KG1 (cell line): ENCODE measurements at regions not wholly inside any gene's neighbourhood (a gene's known extent, or its start where the extent isn't known, plus 50 kb on each side); places are given as distances from the start of the nearest gene placed in this dataset.

Experiments used
- DNase-seq: peaks from one replicate; lab custom pipeline; 2025; lab: John Stamatoyannopoulos, UW

DNA sequence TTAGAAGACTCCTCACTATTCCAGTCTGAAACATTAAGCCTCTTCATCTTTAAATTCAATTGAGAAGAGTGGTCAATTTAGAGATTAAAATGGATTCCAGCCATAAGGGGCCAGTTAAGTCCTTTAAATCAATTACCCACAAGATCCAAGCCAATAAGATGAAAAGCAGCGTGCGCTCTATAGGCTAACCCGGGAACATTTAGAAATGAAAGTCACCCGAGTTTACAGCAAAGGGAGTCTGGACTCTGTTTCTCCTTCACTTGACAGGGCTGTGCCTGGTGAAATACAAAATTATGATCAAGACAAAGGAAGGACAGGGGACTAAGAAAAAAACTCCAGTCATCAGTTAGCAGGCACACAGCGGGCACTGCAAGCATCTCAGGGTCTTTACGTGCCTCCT is 393.7 kb downstream of the QKI start:
- no peak for DNase-seq

DNA sequence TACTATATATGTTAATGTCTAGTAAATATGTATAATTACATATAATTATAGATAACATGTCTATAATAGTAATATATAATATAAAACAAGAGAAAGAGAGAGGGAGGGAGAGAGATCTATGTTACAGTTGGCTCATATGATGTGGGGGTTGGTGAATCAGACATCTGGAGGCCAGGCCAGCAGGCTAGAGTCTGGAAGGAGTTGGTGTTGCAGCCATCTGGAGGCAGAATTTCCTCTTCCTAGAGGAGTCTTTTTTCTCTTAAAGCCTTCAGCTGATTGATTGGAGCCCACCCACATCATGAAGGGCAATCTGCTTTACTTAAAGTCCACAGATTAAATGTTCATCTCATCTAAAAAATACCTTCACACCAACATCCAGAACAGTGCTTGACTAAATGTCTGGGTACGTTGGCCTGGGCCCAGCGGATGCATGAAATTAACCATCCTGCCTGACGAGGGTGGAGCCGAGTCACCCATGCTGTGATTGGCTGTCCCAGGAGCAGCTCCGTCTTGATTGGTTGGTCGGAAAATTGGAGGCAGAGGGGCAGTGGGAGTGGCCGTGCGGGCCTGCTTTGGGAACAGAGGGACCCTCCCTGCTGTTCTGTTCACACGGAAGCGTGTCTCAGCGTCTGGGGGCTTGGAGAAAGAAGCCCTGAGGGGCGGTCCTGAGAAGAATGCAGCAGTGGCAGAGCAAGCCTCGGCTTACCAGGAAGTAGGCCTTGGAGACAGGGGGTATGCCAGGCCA is 392.4 kb downstream of the QKI start:
- no peak for DNase-seq

DNA sequence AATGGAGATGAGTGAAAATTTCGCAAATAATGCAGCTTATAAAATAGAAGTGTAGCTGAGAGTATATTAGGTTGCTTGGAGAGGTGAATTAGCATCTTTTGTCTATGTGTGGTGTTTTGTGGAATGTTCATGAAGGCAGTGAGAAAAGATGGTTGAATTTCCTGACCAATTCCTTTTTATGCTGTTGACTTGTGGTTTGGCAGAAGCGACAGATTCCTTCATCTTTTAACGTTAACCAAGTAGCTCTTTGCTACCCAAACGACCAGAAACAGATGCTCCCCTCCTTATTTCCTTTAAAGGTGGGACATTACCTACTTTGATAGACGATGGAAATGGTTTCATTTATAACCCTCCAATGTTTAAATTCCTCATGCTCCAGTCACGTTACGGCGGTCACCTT is 390.5 kb downstream of the QKI start:
- DNase-seq, result no peak

DNA sequence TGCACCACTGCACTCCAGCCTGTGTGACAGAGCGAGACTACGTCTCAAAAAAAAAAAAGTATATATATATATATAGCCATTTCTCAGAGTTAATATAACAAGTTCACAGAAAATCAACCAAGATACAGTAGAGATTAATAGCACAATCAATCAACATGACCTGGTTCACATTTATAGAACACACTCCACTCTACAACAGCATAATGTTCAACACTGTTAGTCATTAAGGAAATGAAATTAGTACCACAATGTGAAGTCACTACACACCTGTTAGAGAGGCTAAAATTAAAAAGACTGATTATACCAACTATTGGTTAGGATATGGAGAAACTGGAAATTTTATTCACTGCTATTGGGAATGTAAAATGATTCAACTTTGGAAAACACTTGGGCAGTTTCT is 387.7 kb downstream of the QKI start:
- DNase-seq, result no peak

DNA sequence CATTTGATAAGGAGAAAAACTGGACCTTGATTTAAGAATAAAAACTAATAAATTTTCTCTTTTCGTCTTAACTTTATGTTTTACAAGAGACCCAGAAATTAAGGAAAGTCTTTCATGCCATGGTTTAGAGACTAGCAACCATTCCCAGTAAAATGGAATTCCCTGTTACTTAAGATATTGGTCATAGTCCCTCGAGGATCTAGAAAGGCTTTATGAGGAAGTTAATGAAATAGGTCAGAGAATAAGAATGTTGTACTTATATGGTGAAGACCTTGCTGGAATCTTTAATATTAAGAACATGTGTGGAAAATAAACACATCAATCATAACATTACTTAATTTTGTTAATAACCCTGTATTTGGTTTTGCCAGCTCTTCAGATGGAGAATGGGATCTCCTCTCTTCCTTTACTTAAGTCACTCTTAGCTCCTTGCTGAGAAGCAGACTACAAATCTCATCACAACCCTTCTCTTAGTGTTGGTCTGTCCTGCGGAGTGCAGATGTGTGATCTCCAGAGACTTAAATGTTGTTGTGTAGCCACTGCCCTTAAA is 382.9 kb downstream of the QKI start:
- DNase-seq, result no peak

DNA sequence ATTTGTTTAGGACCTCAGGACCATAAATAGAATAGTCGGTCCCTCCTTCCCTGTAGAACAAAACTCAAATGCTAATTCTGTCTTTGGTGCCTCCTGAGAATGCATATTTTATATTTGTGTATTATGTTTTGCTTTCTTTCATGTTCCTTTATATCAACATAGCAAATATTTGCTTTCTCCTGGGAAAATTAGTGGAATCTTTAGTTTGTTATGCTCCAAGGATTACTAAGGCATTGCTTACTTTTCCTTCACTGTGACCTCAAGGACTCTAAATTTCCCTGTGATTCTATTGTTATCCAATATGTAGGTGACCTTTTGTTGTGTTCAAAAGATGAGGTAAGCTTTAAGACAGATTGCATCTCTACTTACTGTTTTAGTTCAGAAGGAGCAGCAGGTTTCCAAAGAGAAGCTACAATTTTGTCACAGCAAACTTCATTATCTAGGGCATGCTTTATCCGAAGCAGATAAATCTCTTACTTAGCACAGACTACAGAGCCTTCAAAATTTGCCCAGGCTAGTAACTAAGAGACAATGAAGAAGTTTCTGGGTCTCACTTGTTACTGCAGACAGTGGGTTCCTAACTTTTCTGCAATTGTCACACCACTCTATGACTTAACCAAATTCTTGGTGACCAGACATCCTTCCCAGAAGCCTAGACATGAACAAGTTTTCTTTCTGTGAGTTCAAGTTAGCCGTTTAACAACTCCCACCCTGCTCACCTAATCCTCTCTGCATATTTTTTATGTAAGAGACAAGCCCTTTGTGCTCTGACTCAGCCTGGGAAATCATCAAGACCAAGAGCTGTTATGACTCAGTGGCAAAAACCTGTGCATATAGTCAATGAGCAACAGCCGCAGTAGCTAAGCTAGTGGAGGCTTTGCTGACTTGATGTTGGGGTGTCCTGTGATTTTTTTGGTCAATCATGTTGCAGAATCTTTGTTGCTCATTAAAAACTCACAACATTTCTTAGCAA is 378.8 kb downstream of the QKI start:
- no peak for DNase-seq

DNA sequence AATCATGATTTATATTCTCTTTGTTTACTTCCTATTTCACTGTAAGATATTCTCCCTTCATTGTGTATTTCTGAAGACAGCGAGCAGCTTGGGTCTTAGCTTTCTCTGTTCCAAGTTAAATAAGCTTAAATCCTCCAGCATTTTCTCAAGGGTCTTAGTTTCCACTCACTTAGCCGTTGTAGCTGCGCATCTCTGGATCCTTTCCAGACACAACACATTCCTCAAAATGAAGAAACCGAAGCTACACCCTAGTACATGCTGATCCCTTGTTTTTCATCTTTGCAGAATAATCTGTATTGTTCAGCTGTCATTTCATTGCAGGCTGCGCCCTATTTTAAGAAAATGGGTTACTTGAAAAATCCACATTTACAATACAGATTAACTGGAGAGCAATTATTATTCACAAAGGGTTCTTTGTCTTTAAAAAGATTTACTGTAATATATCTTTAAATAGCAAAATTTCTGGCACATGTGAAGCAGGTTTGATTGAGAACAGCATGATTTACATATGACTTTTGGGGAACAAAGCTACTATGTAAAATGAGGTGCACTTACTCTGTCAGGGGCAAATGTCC is 375.8 kb downstream of the QKI start:
- DNase-seq, result no peak

DNA sequence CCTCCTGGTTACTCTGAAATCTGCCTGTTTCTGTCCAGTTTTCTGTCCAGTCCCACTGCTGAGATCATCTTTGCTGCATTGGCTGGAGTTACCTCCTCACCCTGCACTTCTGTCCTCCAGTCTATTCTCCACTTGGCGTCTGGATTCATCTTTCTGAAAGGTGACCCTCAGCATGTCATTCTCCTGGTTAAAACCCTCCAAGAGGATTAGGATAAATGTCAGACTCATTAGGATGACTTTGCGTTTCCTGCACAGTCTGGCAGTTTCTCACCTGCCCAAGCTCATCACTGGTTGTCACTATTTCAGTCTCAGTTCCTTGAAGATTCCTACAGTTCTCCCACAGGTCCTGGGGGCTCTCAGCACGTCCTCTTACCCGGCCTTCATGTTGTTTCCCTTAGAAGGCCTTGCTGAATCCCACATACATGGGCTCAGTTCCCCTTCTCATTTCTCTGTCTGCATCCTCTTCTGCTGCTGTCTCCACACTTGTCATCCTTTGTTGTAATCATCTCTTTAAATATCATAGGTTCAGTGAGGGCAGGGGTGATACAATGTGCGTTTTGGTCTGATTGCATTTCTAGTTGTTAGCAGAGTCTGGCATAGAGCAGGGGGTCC is 374.8 kb downstream of the QKI start:
- no peak for DNase-seq

DNA sequence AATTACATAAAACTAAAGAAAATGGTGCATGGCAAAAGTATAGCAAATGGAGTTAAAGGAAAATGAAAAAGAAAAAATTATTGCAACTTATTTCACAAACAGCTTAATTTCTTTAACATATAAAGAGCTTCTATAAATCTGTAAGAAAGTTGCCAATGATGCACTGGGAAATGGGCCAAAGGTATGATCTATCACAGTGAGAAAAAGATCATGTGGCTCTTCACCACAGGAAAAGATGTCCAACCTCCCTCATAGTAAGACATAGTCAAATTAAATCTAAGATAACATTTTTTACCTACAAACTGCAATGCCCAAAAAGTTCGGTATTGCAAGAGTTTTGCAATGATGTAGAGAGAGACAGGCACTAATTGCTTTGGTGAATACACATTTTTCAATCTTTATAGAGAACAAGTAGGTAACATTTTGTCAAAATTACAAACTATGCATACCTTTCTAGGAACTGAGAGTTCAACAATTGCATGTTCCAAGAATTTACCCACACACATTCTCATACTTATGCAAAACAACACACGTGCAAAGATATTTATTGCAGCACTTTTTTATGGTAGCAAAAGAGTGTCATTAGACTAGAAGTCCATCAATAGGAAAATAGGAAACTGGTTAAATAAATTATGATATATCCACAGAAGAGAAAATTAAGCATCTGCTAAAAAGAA is 372.6 kb downstream of the QKI start:
- DNase-seq, result no peak

DNA sequence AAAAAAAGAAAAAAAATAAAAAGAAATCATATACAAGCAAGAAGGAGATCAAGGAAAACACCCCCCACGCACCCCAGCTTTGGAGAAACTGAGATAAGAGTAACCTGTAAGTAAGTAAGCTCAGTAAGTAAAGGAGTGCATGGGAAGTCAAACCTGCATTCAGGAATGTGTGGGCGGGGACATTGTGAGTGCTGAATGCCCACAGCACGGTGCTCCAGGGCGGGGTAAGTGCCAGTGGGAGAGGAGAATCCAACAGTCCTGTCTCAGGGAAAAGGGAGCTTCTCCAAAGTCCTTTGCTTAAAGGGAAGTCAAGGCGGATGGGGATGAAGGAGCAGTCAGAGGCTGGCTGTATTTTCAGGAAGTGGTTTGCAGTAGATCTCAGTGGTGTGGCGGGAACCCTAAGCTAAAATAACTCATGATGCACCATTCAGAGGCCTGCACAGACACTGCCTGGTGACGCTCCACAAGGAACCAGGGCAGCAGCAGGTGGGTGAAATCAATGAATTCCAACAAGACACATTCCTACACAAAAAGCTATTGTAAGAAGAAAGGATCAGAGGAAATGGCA is 368.0 kb downstream of the QKI start:
- no peak for DNase-seq

DNA sequence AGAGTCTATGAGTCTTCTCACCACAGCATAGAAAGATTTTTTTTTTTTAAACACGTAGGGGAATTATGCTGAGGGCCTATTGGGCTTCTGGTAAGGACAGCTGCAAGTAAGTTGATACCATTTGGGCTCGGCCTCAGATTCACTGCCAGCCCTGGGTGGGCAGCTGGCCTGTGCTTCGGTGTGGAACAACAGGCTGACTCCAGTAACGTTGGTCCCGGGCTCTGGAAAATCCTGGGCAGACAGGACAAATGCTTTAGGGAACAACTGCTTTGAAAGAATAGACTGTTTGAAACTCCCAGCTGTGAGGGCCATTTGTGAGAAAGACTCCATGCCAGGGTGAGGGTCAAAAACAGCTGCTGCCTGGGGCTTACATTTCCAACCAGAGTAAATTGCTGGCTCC is 366.5 kb downstream of the QKI start:
- no peak for DNase-seq

DNA sequence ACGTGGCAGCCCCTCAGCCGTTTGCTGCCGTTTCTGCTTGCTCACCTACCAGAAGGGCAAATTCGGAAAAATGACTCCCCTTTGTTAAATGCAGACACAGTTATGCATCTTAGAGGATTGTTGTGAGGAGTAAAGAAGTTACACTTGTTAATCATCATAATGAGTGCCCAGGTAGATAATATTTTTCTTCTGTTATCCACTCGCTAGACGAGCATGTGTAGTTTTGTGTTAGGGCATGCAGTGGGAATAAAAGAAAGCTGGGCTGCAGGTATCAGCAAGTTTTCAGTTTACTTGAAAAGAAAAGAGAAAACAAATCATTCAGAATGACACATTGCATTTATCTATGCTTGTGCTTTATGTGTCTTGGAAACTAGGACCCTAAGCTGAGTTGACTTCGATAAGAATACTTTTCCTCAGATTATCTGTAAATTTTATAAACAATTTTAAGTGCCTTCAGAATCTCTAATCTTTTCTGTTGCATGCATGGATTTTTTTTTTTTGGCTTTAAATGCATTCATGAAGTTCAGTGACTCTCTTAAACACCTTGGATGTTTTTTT is 365.3 kb downstream of the QKI start:
- DNase-seq, result no peak

DNA sequence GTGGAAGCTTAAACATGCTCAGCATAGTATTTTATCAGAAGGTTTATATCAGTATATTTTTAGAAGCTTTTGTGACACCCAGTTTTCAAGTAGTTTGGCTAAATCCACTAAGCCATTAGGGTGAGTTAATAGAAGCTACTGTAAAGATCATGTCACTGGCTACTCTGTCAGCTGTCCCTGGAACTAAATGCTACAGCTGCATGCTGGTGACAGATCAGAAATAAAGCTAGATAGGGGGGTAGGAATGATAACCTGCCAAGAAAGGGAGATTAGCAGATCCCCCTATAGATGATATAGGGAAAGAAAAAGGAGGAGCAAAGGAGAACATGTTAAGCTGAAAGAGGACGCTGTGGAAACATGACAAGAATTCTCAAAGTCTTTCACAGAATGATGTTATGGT is 363.2 kb downstream of the QKI start:
- no peak for DNase-seq

DNA sequence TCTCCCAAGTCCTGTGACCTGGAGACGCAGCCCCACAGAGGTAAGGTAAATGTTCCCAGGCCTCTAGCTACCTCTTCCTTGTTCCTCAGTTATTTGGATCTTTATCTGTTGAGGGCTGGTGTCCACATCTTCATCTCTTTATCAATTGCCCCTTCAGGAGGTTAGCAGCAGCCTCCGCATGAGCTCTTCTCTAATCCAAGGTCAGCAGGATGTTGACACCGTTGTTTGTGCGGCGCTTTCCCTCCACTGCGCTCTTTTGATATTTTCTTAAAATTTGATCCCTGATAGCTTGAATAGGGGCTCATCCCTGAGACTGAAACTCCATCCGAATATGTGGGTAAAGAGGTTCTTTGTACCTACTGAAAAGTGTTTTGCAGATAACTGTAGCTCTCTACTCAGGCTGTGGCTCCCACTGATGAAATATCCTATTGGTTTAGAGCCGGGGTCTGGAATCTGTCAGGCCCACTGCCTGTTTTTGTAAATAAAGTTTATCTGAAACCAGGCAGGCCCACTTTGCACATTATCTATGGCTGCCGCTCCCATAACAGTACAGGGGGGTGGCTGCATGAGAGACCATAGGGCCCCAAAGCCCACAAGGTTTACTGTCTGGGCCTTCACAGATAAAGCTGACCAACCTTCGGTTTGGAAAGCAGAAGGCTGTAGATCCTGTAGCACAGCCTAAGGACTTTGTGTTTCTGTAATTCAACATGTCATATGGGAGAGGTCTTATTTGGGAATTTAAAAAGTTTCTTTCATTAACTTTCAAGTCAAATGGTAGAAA is 362.6 kb downstream of the QKI start:
- no peak for DNase-seq

DNA sequence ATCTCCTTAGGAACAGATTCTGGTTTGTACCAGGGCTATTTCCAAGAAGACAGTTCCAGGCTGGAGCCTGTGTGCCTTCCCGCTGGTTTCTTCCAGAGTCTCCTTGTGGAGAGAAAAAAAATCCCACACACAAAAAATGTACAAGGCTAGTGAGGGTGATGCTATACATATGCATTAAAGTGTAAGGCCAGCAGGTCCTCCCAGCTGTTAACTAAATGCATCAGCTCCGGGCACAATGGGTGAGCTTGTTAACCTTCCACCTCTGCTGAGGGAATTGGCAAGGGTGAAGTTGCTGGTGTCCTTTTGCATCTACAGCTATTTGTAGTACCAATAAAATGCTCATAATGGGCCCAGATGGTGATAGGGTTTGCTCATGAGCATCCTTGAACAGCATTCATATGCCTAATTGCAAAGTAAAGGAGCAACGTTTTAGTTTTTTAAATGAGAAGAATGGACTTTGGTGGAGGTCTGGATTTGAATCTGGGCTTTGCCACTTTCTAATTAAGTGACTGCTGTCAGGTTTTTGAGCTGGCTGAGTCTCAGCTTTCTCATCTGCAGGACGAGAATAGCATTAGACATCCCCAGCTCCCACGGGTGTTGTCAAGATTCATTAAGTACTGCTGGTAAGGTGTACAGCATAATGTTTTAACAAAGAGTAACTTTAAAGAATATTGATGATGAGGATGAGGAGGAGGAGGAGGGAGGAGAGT is 361.8 kb downstream of the QKI start:
- DNase-seq, result no peak

DNA sequence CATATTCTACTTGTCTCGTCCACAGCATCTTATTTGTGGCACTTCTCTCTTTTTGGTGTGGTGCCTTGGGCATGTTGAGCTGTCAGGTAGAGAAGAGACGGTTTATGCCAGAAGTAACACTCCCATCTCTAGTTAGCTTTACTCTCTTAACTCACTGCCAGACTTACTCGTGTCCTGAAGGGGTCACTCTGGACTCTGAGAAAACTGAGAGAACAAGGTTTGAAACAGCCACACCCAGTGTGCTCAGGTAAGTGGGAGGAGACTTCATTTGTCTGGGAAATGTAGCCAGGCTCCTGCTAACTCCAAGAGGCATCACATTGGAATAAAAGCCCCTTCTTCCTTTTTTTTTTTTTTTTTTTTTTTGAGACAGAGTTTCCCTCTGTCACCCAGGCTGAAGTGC is 360.8 kb downstream of the QKI start:
- no peak for DNase-seq

DNA sequence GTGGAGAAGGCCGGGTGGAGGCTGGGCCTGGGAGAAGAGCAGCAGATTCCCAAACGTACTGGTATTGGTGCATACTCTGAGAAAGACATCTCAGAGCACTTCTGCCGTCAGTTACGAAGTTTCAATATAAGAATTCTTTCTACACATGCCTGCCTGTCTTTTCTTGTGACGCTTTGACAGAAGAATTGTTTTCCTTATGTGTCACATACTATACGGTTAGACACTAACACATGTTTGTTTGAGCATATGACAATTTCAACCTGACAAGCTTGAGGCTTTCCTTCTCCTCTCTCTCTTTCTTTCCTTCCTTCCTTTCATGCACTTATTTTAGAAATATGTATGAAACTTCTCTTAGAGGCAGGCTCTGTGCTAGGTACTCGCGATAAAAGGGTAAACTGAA is 360.0 kb downstream of the QKI start:
- DNase-seq, result no peak

DNA sequence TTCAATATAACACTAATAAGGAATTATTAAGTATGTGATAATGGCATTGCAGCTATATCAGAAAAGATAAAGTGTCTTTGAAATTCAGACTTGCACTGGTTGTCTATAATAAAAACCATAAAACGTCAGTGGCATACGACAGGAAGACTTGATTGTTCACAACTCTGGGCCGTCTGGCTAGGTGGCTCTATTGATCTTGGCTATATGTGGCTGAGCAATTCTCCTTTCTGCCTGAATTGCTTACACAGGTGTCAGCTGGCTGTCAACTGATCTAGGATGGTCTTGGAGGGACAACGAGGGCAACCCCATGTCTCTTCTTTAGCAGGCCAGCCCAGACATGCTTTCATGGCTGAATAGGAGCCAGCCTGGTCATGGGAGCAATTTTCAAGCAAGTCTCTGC is 359.1 kb downstream of the QKI start:
- no peak for DNase-seq

DNA sequence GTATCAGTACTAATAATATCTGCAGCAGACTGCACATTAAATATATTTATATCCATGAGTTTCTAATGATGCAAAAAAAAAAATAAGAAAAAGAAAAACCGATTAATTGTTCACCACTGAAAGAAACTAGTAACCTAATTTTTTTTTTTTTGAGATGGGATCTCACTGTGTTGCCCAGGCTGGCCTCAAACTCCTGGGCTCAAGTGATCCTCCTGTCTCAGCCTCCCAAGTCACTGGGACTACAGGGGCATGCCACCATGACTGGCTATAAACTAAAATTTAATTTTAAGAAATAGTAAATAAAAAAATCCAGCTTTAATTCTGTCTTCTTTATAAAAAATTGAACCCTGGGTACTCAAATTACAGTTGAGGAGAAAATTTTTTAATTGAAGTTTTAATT is 358.2 kb downstream of the QKI start:
- no peak for DNase-seq

DNA sequence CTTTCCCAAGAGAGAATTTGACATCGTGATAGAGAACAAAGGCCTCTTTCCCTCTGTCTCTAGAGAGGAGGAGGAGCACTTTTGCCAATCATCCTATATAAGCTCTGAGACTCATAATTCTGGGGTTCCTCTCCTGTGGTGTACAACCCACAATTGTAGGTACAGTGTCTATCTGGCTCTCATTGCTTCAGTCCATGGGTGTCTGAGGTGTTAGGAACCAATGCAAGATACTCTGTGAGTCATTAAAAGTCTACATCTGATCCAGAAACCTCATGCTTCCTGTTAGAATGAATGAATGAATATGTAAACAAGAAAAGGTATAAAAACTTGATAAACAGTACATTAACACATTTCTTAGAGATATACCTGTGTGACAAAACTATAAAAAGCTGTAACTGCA is 356.7 kb downstream of the QKI start:
- DNase-seq, result no peak
